ENCODE measurements at regions not wholly inside any gene's neighbourhood (a gene's known extent, or its start where the extent isn't known, plus 50 kb on each side); places are given as distances from the start of the nearest gene placed in this dataset.
"Not testable (repeated sequence)": the region's sequence is repeated elsewhere in the genome, so short reads cannot be mapped to it uniquely, and the experiment has no call there.

DNA sequence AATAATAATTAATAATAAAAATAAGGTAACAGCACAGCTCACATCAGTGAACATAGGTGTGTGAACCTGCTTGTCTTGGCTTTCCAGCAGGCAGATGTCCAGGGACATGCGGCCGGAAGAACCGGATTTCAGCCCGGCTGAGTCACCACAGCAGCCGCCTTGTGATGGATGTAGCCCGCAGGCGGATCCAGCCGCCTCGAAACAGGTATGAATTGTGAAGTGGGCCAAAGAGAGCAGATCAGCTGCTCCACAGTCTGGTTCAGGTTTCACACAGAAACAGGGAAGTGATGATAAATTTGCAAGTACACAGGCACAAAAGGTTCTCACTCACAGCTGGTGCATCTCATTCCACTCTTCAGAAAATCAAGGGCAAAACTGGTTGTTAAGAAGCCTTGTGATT, 55.1 kb downstream of the ID4 start:
- peak; percentile 22 to 73 (median 60) for DNase-seq (ENCODE audit: extremely low read depth in 1 of 11, low read depth in 9 of 11, low spot score in 4 of 11)

DNA sequence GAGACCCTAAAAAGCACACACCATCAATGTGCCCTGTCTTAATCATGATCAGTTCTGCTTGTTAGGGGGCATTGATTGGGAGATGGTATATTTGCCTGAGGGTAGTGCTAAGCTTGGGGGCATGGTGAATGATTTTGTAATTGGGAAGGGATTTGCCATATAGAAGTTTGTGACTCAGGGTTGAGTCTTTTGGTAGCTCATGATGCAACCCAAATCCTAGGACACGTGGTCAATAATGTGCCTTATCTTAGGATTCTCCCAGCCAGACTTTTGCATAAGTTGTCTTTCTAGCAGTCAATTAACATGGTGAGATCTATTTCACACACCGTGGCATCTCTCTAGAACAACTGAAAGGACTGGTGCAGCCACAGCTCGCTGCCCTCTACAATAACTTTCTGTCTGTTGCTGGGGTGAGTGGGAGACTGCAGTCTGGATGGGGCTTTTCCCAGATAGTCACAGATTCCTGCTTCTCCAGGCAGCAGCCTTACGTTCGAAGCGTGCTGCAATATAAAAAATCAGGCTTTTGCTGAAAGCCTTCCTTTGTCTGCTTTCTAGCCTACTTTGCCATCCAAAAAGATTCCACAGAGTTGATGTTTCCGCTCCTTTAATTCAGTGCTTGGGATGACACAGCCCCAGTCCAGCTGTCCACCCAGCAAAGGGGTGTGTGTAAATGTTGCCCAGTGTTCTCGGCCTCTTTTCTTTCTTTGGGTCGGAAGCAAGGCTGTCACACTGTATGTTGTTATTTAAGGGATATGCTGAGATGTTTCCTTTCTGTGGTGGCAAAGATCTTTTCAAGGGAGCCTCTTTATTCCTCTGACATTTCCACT, 58.9 kb downstream of the ID4 start:
- DNase-seq (ENCODE audit: extremely low read depth in 1 of 11, low read depth in 9 of 11, low spot score in 4 of 11): no peak

DNA sequence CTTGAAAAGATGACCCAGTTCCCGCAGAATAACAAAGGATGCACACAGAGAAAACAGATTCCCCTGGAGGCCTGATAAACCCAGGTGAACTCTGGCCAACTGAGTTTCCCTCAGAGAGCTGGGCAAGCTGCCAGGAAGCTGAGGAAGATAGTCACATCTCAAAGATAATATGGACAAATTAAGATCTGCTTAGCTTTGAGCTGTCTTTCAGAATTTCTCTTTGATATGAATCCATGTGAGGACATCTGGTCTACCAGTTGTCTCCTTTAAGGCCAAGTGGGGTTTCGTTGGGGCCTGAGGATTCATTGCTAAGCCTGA, 59.5 kb downstream of the ID4 start:
- no peak for DNase-seq (ENCODE audit: extremely low read depth in 1 of 11, low read depth in 9 of 11, low spot score in 4 of 11)

DNA sequence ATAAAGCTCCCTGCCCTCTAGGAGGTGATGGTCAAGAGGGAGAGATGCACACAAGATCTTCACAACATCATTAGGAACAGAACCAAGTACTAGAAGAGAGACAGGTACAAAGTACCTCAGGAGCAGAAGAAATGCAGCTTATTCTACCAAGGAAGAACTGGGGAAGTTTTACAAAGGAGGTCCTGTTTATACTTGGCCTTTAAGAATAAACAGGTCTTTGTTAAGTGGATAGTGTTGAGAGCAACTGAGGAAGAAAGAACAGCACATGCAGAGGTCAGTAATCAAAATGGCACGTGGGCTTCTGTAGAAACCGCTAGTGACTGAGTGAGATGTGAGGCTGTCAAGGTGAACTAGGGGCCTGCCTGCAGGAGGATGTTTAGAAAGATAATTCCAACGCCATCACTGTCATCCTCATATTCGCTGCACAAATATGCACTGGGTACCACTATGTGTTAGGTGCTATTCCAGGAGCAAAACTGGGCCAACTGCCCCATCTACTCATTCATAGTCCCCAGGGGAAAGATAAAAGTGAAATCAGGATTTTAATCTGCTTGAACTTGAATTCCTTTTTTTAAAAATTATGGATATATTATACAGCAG, 61.1 kb downstream of the ID4 start:
- DNase-seq (ENCODE audit: extremely low read depth in 1 of 11, low read depth in 9 of 11, low spot score in 4 of 11): no peak

DNA sequence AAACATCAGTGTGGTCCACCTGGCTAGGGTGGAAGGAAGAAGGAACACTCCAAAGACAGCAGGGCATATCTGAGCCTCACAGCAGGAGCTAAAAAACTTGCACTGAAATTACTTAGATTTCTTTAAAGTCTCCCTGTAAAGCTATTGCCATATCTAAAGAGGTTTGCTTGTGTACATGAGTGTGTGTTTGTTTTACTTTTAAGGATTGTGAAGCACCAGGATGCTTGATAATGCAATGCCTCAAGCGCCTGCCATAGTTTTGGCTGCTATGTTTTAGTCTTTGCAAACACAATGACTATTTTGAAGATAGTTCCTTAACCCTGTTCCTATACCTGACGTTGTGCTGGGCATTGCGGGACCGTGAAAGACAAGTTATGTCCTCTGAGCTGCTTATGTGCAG, 65.0 kb downstream of the ID4 start:
- DNase-seq (ENCODE audit: extremely low read depth in 1 of 11, low read depth in 9 of 11, low spot score in 4 of 11): no peak

DNA sequence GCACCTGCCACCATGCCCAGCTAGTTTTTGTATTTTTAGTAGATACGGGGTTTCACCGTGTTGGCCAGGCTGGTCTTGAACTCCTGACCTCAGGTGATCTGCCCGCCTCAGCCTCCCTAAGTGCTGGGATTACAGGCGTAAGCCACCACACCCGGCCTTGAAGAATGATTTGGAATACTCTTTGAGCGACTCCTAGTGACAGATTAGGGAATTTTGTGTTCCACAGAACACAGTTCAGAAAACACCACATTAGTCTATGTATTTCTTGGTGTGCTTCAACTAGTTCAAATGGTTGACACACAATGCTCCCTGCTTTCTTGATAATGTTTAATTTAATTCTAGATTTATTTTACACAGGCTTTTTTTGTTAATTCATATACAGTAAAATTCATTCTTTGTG, 67.2 kb downstream of the ID4 start:
- DNase-seq (ENCODE audit: extremely low read depth in 1 of 11, low read depth in 9 of 11, low spot score in 4 of 11): not testable (repeated sequence)

DNA sequence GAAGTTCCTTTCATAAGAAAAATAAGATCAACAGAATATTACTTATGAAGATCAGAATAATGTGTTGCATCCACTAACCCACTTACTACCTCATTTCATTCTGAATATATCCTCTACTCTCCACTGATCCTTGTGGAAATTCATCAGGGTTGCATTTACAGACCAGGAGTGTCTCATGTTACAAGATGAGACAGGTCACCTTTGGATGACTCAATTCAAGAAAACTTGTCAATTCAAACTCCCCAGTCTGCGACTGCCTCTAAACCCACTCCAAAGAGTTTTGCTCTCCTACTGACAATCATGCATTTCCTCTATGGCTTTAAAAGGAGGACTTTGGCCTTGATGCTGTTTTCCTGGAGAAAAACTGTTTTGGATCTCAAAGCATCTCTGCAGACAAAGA, 68.4 kb downstream of the ID4 start:
- DNase-seq (ENCODE audit: extremely low read depth in 1 of 11, low read depth in 9 of 11, low spot score in 4 of 11): no peak

DNA sequence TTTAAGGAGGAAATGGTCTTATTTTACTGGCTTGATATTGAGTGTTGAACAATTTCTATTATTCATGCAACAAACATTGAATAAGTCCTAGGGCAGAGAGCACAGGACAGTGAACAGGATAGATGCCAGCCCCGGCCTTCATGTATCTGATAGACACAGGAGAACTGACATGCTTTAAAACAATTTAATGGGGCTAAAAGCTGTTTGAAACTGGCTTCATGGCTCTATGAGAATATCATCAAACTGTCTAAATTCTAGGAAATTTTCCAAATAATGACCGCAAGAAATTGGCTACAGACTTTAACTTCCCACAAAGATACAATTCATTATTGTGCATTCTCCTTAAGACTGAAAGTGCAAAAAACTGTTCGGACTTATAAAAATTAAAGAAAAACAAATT, 69.0 kb downstream of the ID4 start:
- peak in 1 of 11 donors; percentile 20 for DNase-seq (ENCODE audit: extremely low read depth in 1 of 11, low read depth in 9 of 11, low spot score in 4 of 11)

DNA sequence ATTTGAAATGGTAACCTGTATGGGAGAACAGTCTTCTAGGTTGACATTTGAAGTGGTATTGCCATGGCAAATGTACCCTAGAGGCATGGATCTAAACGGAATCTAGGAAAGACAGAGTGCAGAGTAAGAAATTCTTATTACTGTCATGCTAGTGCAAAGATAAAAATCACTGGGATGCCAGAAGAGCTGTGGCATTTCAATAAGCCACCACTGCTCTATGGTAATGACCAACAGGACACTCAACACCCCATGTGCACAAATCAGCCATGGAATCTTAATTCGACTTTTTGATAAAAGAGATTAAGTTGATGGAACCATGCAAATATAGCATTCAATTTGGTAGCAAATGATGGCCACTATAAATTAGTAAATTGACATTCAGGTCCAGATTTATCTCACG, 74.1 kb downstream of the ID4 start:
- no peak for DNase-seq (ENCODE audit: extremely low read depth in 1 of 11, low read depth in 9 of 11, low spot score in 4 of 11)

DNA sequence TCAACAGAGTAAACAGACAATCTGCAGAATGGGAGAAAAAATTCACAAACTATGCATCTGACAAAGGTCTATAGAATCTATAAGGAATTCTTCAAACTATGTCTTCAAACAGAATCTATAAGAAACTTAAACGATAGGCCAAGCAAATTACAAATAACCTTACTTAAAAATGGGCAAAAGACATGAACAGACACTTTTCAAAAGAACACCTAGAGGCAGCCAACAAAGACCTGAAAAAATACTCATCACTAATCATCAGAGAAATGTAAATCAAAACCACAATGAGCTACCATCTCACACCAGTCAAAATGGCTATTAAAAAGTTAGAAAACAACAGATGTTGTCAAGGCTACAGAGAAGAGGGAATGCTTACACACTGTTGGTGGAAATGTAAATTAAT, 81.3 kb downstream of the ID4 start:
- no peak for DNase-seq (ENCODE audit: extremely low read depth in 1 of 11, low read depth in 9 of 11, low spot score in 4 of 11)

DNA sequence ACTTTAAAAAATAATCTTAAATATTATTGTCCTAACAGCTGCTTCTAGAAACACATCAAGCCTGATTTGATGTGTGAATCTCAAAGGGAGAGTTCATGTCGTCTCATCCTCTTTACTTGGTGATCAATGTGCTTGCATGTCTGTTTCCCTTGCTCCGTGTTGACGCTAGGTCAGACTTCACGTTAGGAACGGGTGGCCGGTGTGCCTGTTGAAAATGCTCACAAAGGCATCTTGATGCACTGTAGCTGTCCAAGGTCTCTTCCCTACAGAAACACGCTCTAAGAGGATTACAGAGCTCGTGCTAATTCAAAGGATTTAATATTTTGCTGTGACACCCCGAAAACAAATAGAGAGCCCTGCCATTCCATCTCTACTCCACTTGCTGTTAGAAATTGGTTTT, 84.6 kb downstream of the ID4 start:
- no peak for DNase-seq (ENCODE audit: extremely low read depth in 1 of 11, low read depth in 9 of 11, low spot score in 4 of 11)

DNA sequence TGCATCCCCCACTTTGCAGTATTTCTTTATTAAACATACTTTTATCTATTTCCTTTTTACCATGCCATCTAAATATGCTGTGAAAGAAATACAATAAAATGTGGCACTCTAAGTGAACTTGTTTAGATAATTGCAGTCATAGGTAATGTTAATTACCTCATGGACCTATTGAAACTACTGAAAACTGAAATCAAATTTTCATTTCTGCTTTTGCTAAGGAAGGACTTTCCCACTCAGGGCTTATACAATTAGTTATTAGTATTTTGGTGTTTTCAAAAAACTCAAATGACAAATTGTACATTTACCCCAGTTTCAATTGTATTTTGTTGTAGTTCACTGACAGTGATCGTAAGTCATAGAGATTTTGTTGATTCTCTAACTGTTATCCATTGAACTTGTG, 88.4 kb downstream of the ID4 start:
- no peak for DNase-seq (ENCODE audit: extremely low read depth in 1 of 11, low read depth in 9 of 11, low spot score in 4 of 11)

DNA sequence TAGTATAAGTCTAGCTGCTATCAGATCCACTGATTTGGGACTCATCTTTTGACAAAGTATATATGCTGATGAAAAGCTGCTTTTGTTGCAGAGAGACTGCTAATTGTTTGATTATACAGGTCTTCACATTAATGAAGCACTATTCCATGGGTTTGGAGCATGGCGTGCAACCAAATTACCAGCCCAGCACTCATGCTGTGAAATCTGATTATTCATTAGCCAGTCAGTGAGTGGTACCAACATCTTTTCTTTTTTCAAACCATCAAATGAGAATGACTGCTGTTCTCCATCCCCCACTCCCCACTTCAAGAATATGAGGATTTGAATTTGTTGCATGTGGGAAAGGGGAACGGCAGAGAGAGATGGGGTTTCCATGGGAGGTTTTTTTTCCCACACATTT, 91.3 kb downstream of the ID4 start:
- DNase-seq (ENCODE audit: extremely low read depth in 1 of 11, low read depth in 9 of 11, low spot score in 4 of 11): no peak

DNA sequence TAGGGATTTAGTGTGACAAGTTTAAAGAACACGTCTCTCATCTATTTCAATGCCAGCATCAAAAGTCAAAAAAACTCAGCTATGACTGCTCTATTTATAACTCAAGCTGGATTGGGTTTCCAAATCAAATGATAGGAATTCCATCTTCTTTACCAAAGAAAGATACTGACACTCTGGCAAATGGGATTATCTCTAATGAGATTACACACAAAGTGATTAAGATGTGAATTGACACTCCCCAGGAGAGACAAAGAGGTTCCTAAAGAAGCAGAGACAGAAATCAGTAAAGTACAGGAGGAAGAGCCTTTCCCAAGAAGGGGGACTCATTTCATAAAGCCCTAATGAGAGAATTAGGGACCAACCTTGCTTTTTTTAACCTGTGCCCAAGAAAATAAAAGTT, 92.1 kb downstream of the ID4 start:
- no peak for DNase-seq (ENCODE audit: extremely low read depth in 1 of 11, low read depth in 9 of 11, low spot score in 4 of 11)

DNA sequence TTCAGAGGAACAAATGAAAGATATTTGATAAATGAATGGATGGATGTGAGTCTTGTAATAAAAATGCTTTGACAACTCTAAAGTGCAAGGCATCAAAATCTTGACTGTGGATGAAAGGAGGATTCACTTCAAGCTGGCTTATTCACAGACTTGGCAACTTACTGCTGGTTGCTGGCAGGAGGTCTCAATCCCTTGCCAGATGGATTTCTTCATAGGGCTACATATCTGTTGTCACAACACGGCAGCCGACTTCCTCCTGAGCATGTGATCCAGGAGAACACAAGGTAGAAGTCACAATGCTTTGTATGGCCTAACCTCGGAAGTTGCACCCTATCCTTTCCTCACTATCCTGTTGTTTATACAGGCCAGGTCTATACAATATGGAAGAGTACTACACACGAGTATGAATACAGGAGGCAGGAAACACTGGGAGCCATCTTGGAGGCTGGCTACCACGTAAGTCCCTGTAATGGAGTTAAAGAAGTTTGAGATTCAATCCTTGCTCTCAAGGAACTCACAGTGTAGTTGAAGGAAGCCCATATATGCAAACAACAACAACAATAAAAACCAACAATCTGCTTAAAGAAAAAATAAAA, 97.9 kb downstream of the ID4 start:
- no peak for DNase-seq (ENCODE audit: extremely low read depth in 1 of 11, low read depth in 9 of 11, low spot score in 4 of 11)

DNA sequence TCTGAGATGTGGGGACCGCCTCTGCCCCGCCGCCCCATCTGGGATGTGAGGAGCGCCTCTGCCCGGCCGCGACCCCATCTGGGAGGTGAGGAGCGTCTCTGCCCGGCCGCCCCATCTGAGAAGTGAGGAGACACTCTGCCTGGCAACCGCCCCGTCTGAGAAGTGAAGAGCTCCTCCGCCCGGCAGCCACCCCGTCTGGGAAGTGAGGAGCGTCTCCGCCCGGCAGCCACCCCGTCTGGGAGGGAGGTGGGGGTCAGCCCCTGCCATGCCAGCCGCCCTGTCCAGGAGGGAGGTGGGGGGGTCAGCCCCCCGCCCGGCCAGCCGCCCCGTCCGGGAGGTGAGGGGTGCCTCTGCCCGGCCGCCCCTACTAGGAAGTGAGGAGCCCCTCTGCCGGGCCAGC, 102.2 kb downstream of the ID4 start:
- not testable (repeated sequence) for DNase-seq (ENCODE audit: extremely low read depth in 1 of 11, low read depth in 9 of 11, low spot score in 4 of 11)

DNA sequence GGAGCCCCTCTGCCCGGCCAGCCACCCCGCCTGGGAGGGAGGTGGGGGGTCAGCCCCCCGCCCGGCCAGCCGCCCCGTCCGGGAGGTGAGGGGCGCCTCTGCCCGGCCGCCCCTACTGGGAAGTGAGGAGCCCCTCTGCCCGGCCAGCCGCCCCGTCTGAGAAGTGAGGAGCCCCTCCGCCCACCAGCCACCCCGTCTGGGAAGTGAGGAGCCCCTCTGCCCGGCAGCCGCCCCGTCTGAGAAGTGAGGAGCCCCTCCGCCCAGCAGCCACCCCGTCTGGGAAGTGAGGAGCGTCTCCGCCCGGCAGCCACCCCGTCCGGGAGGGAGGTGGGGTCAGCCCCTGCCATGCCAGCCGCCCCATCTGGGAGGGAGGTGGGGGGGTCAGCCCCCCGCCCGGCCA, 102.8 kb downstream of the ID4 start:
- DNase-seq (ENCODE audit: extremely low read depth in 1 of 11, low read depth in 9 of 11, low spot score in 4 of 11): not testable (repeated sequence)

DNA sequence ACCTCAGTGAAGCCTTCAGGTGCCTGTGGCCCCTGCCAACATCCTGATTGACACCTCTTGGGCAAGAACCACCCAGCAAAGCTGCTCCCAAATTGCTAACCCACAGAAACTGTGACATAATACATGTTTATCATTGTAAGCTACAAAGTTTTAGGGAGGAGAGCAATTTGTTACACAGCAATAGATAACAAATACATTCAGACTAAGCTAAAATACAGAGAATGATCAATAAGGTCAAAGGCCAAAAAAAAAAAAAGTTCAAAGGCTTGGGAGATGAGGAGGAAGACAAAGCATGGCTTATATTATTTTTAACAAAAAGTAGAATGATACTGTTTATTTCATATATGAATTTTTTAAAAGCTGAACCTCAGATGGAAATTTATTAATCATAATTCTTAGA, 105.9 kb downstream of the ID4 start:
- DNase-seq (ENCODE audit: extremely low read depth in 1 of 11, low read depth in 9 of 11, low spot score in 4 of 11): no peak

DNA sequence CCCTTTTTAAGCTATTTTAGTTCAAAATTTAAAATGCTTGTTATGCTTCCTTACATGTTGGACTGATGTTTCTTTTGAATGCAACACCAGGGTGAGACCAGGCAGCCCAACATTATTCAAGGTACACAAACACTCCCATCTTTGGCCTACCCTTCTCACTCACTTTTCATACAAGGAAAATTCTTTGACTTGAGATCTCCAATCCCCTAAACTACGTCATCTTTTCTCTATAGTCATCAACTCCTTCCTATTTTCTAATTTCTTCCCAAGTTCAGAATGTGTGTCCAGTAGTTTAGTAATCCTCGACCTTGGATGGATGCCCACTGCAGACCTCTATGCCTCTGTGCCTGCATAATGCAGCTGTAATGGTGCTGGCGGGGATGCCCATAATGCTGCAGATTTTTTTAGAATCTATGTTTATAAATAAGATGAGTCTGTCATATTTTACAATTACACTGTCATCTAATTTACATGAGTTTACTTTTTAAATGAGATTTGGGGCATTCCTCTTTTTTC, 108.7 kb downstream of the ID4 start:
- DNase-seq (ENCODE audit: extremely low read depth in 1 of 11, low read depth in 9 of 11, low spot score in 4 of 11): no peak

DNA sequence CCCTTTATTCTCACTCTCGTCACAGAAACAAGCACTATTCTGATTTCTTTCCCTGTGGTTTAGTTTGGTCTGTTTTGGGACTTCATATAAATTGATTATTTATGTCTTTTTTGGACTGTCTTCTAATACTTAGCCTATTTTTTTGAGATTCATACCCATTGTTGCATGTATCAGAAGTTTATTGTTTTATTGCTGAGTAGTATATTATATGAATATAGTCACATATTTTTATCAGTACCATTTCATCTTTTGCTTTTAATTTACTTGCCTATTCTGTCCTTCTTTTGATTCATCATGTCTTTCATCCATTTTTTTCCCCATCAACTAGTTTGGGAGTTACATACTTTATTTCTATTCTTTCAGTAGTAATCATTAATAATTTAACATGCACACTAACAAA, 112.0 kb downstream of the ID4 start:
- no peak for DNase-seq (ENCODE audit: extremely low read depth in 1 of 11, low read depth in 9 of 11, low spot score in 4 of 11)

DNA sequence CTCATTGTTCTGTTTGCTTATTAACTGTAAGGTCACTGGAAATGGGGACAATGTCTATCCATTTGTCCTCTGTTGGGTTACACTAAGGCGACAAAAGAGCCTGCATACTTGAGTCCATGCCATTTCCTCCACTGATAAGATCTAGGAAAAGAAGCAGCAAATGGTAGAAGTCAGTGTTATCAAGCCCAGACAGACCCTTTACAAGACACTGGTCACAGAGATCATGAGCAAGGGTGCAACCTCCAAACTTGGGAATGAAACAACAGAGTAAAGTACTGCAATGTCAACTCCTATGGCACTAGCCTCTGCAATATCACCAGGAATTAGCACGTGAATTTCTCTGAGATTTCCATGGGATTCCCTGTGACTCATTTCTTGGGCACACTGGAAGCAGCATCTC, 126.9 kb downstream of the ID4 start:
- DNase-seq (ENCODE audit: extremely low read depth in 1 of 11, low read depth in 9 of 11, low spot score in 4 of 11): no peak

Measured in renal cortex interstitium (tissue), 11 donors.